NCI-H1105 (cell line): ENCODE measurements at regions not wholly inside any gene's neighbourhood (a gene's known extent, or its start where the extent isn't known, plus 50 kb on each side); places are given as distances from the start of the nearest gene placed in this dataset.
"Not testable (repeated sequence)": the region's sequence is repeated elsewhere in the genome, so short reads cannot be mapped to it uniquely, and the experiment has no call there.

ENCODE experiments used
- DNase-seq: peaks from one replicate; lab custom pipeline; 2025; lab: John Stamatoyannopoulos, UW

DNA sequence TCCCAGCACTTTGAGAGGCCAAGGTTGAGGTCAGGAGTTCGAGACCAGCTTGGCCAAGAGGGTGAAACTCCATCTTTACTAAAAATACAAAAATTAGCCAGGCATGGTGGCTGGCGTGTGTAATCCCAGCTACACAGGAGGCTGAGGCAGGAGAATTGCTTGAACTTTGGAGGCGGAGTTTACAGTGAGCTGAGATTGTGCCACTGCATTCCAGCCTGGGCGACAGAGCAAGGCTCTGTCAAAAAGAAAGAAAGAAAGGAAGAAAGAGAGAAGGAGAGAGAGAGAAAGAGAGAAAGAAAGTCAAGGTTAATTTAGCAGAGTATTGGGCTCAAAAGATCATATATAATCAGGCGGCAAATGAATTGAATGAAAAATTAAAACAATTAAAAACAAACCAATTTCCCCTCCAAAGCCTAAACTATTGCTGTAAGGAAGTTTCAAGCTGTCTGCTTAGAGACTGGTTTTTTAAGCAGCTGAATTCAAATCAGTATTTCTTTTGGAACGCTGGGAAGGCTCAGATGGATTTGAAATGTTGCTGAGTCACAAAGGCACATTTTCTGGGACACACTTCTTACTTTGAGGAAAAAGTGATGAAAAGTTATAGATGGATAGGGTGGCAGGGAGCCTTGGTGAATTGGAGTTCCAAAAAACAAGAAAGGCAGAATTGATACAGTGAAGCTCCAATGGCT is 81.3 kb upstream of the BHLHE40 start:
- DNase-seq: no peak

DNA sequence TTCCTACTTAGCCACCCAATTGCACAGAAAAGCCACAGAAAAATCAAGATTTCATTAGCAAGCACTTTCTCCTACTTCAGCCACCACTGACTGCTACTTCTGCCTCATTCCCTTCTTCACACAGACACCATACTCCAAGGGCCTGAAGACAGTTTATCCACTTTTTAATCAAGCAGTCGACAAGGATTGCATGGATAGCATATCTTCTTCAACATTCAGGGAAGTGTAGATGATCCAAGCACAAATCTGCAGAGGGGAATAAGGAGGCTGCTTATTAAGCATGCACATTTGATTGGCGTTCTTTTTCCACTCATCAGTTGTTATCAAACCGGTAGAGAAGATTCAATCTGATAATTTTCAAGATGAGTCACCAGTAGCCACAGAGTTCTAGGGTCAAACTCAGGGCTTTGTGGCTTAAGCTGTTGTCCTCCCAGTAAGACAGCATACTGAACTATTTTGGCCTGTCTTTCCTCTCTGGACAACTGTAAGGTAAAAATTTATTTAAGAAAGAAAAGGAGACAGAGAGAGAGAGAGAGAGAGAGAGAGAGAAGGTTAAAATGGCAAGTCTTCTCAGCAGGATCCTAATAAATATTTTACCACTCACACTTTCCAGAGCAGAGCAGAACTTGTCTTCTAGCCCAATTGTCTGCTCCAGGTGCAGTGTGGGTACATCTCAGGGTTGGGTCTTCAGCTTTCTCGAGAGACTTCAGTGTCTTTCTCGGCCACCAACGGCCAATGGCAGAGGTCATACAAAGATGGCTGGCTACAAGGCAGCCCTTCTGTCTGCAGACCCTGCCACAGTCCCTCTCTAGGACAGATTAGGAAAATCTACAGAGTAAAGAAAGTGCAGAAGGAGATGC is 80.6 kb upstream of the BHLHE40 start:
- no peak for DNase-seq

DNA sequence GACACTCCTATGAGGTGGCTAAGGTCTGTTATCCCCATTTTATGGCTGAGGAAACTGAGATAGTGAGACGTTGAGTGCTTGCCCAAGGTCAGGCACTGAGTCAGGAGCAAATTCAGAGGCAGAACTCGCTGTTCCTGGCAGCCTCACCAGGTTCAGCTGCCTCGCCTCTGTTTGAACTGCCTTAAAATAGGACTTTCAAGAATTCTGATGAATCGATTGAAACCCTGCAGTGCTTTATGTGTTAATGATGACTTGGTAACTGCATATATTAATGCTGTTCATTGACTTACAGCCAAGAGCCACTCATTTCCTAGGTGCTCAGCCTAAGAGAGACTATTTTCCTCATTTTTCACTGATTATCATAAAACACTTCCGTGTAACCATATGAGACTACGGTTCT is 79.5 kb upstream of the BHLHE40 start:
- no peak for DNase-seq

DNA sequence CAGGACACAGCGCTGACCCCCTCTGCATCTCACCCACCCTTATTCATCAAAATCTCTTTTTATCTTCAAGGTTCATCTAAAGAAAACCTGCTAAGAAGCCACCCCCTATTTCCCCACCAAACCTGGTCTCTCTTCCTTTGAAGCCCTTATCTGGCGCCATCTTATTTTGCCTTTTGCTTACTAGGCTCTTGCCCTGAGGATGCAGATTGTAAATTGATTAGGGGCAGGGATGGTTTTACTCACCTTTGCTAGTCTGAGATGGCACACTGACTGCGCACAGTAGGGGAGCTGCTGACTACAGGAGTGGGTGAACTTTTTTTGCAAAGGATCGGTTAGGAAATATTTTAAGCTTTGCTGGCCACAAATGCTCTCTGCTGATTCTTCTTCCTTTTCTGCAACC is 78.9 kb upstream of the BHLHE40 start:
- DNase-seq: no peak

DNA sequence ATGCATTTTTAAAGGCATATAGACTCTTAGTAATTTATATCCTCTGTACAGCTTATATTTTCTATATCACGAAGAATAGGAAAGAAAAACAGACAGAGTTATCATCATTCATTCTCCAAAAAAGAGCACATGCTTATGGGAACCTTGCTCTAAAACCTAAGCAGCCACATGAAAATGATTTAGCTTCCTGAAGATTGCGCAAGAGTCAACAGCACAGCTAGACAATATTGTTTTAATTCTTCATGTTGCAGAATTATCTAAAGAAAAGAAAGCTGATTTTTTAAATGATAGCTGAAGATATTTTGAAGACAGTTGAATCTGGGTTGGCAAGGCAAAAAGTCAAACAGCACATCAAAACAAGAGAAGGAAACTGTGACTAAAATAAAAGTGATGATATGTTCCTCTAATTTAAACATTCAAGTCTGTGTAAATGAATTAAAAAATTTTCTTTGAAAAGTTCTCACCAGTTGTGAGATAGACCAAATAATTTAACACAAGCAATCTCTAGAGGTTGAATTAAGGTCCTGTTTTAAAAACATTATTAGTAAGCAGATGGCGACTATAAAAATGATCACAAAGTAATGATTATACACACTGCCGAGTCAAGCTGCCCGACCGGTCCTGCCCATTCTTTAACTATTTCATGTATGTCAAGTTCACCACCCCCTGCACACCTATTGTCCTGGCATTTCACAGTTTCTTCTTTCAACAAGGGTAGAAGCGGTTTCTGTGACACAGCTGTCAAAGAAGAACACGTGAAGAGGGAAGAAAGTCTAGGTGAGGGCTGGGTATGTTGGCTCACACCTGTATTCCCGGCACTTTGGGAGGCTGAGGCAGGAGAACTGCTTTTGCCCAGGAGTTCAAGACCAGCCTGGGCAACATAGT is 74.2 kb upstream of the BHLHE40 start:
- no peak for DNase-seq

DNA sequence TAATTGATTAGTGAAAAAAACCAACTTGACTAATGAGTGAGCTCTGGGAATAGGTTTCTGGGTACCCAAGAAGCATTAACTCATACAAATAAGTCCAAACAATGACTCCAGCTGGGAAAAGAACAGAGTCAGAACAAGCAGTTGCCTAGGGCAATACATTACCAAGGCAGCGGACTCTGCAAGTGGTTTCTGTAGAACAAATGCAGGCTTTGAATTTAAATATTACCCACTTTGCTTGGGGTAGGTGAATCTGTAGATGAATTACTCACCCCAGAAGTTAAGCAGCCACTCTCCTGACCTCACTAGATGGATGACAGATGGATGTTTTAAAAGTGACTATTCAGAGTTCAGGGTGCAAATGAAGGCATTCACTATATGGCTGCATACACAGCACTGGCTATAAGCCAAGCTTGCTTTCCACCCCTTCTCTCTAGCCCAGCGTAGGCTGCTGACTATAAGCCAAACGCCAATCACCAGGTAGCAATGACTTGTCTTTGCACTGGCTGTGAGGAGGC is 73.1 kb upstream of the BHLHE40 start:
- peak; percentile 17 for DNase-seq

DNA sequence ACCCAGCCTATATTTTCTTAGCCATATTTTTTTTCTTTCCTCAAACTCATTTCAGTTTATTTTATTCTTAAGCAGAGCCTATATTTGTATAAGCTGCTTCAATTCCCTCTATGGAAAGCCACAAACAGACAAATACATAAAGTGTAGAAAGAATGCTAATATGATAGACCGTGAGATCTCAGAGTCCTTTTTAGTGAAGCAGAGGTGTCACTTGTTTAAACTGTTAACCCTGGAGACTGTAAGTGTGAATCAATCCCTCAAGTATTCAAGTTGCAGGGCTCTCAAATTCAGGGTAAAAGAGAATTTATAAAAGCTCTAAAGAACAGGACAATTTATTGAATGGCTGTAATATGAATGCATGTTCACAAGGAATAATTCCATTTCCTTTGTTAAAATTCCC is 72.2 kb upstream of the BHLHE40 start:
- DNase-seq: no peak

DNA sequence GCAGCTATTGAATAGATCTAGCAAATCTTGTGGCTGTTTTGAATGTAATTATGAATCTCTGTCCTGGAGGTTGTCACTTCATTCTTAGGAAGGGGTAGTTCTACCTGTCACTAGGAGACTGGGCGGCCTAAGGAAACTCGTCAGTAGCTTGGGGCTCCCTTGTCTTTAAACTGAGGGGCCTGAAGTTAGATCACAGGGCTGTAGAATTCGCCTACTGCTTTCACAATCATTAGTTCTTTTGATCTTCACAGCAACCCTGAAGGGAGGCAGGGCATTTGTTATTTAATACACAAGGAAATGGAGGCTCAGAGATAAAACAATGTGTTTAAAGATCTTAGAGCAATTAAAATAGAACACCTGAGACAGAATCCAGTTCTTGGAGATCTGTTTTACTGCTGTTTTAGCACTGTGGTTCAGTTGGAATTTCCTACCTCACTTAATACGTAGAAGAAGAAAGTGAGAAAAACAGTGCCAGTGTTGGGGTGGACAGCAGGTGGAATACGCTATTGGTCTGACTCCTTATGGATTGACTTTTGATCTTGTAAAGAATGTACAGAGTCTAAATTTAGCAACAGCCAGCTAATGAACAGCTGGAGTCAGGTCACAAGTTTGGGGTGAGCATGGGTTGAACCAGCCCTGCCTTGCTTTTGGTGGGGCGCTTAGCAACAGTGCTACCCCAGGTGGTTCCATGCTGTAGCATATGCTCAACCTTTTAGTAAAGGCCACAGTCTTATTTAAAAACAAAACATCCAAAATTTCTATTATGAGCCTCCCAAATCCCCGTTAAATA is 71.4 kb upstream of the BHLHE40 start:
- DNase-seq: no peak

DNA sequence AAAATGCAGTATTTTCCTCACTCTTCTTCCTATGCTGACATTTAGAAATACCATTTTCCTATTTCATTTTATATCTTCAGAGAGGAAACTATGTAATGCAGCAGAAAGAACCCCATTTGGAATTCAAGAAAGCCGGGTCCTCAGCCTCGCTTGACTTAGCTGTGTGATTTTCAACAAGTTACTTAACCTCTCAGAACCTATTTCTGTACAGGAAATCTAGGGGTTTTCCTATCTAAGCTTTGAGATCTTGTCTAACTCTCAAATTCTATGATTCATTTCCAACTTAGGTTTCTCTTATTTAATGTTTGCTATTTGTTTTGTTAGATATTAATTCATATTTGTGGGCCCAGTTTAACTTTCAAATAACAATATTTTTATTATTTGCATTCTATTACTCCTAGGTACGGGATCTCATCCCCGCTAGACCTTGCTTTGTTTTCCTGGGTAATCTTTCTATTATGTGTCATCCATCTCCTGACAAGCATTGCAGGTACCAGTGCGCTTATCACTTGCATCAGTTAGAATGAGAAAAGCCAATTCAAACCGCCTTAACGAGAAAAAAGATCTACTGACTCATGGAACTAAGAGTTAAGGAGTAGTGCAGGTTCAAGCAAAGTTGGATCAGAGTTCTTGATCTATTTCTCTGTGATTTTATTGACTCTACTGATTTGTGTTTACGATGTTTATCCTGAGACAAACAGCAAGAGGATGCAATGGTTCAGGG is 70.6 kb upstream of the BHLHE40 start:
- no peak for DNase-seq

DNA sequence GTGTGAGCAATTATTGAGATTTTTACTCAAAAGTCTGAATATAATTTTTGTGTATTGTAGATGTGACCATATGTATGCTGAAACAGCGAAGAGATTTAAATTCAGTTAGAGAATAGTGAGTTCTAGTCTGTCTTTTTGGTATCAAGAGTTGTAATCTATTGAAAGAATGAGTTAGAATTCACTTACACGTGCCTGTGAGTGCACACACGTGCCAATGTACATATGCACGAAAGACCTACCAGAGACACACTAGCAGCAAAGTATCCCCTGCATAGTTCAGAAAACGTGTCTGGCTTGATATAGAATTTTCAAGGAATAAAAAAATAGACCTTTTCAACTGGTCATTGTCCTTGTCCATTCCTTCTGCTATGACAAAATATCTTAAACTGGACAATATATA is 64.8 kb upstream of the BHLHE40 start:
- no peak for DNase-seq

DNA sequence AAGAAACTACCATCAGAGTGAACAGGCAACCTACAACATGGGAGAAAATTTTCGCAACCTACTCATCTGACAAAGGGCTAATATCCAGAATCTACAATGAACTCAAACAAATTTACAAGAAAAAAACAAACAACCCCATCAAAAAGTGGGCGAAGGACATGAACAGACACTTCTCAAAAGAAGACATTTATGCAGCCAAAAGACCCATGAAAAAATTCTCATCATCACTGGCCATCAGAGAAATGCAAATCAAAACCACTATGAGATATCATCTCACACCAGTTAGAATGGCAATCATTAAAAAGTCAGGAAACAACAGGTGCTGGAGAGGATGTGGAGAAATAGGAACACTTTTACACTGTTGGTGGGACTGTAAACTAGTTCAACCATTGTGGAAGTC is 57.6 kb upstream of the BHLHE40 start:
- not testable (repeated sequence) for DNase-seq

DNA sequence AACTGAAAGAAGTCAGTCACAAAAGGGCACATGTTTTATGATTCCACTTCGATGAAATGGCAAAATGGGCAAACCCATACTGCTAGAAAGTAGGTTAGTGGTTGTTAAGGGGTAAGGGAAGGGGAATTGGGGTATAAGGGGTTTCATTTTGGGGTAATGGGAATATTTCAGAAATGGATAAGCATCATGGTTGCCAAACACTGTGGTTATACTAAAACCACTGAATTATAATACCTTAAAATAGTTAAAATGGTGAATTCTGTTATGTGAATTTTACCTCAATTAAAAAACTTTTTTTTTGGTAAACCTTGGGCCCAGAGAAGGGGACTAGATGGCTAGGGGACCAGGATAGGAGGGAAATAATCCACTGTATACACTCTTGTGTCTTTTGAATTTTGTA is 52.3 kb upstream of the BHLHE40 start:
- no peak for DNase-seq

DNA sequence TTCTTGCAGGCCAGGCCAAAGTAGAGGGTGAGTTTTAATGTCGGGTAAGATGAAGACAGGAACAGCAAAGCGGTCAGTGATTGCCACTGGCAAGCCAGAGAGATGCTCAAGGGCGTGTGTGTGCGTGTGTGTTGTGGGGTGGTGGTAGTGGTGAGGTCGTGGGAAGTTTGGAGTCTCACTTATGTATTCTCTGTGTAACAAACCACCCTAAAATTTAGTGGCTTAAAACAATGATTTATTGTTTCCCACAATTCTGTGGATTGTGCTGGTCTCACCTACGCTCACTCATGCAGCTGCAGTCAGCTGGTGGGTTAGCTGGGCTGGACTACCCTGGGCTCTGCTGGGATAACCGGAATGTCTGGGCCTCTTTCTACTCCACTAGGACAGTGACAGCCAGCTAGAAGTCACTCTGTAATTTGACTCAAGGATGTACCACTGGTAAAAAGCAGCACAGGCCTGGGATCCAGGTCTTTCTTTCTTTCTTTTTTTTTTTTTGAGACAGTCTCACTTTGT is 50.9 kb upstream of the BHLHE40 start:
- no peak for DNase-seq
